Activated CD8-positive, alpha-beta T cell treated with anti-CD3 and anti-CD28 coated beads for 36 hours (primary cell): ENCODE measurements at regions not wholly inside any gene's neighbourhood (a gene's known extent, or its start where the extent isn't known, plus 50 kb on each side); places are given as distances from the start of the nearest gene placed in this dataset.
"Not testable (repeated sequence)": the region's sequence is repeated elsewhere in the genome, so short reads cannot be mapped to it uniquely, and the experiment has no call there.

Experiments
- ATAC-seq: fragments of 200-7000 bp; cut with Tn5 transposase; one replicate; pipeline ENCODE4 v1.10.0; 2021; ENCODE audit warnings: mild to moderate bottlenecking, moderate library complexity
- CTCF ChIA-PET: fragments of 350-600 bp; sonication (Branson Sonifier 250); formaldehyde crosslinking; loops from one replicate; lab custom pipeline; 2021; ENCODE audit warnings: antibody characterized with exemption; lab: Charles Lee
- POLR2A ChIA-PET: fragments of 350-600 bp; sonication (Branson Sonifier 250); formaldehyde crosslinking; loops from one replicate; lab custom pipeline; 2021; ENCODE audit warnings: antibody characterized with exemption; lab: Charles Lee
- DNase-seq: peaks from one replicate; pipeline ENCODE4 v3.0.0-alpha.2; 2020
- H3K27ac Mint-ChIP-seq: one replicate; pipeline ENCODE4 v1.8.0; 2021; ENCODE audit warnings: mild to moderate bottlenecking, mixed read lengths
- H3K27me3 Mint-ChIP-seq: one replicate; pipeline ENCODE4 v1.8.0; 2021; ENCODE audit warnings: mixed read lengths
- H3K36me3 Mint-ChIP-seq: one replicate; pipeline ENCODE4 v1.8.0; 2021; ENCODE audit warnings: low read depth, mixed read lengths
- H3K4me1 Mint-ChIP-seq: one replicate; pipeline ENCODE4 v1.8.0; 2021; ENCODE audit warnings: low read depth, mixed read lengths
- H3K4me3 Mint-ChIP-seq: one replicate; pipeline ENCODE4 v1.8.0; 2021; ENCODE audit warnings: mild to moderate bottlenecking, moderate library complexity, mixed read lengths
- H3K9me3 Mint-ChIP-seq: one replicate; pipeline ENCODE4 v1.8.0; 2021; ENCODE audit warnings: mixed read lengths
- CTCF ChIP-seq: fragments of 200-600 bp; IDR thresholded peaks from one replicate; pipeline ENCODE4 v1.8.0; 2022; ENCODE audit warnings: antibody characterized with exemption, mild to moderate bottlenecking
- intact Hi-C: fragments of 100-400 bp; cut with micrococcal nuclease; formaldehyde crosslinking; loops from one replicate; pipeline ENCODE4 v1.10.0; 2022

- Mint-ChIP-seq H3K9me3 (peaks cover 8% of the 10 kb centered on the region), H3K27me3 (no peaks in the 10 kb centered on the region), H3K4me1 (peaks cover 21% of the 10 kb centered on the region), H3K36me3 (peaks cover 1% of the 10 kb centered on the region), H3K27ac (no peak overlapping the region), H3K4me3 (no peak overlapping the region)
- DNase-seq (no peak), ATAC-seq (no peak)
- ChIA-PET POLR2A (no interaction called here), CTCF (interaction anchor here (1.6 kb wide), 1 partner anchor 10 kb away, joined by 3 read pairs; no protein-coding TSS in a partner anchor)
- intact Hi-C loops = no loop called here
- TF ChIP-seq CTCF = no peak
Observed at GRCh38 chr14:104400355-104400754, 179.2 kb upstream of the C14orf180 start.

- Mint-ChIP-seq H3K4me3 (no peak overlapping the region), H3K36me3 (peaks cover 1% of the 10 kb centered on the region), H3K4me1 (peaks cover 11% of the 10 kb centered on the region), H3K27me3 (no peaks in the 10 kb centered on the region), H3K9me3 (peaks cover 8% of the 10 kb centered on the region), H3K27ac (no peak overlapping the region)
- ChIA-PET POLR2A (no interaction called here), CTCF (no interaction called here)
- no peak for ATAC-seq
- DNase-seq = no peak
- intact Hi-C loops = no loop called here
- TF ChIP-seq CTCF = no peak
Observed at GRCh38 chr14:104401785-104402184, 177.8 kb upstream of the C14orf180 start.

- intact Hi-C loops, ATAC-seq: not testable (repeated sequence)
Observed at GRCh38 chr14:104402303-104402702, 177.3 kb upstream of the C14orf180 start.

GRCh38 chr14:104403421-104404220 is 175.9 kb upstream of the C14orf180 start:
- no peak for ATAC-seq
- H3K9me3 Mint-ChIP-seq = peaks cover 4% of the 10 kb centered on the region
- no peak overlapping the region for H3K27ac Mint-ChIP-seq
- H3K4me3 Mint-ChIP-seq = no peak overlapping the region
- no peak for DNase-seq
- intact Hi-C loops = no loop called here
- no peak for TF ChIP-seq CTCF
- peaks cover 11% of the 10 kb centered on the region for H3K4me1 Mint-ChIP-seq
- ChIA-PET CTCF (no interaction called here), POLR2A (interaction anchor here (1.1 kb wide), 1 partner anchor 33 kb away, joined by 3 read pairs; no protein-coding TSS in a partner anchor)
- no peaks in the 10 kb centered on the region for H3K27me3 Mint-ChIP-seq
- no peaks in the 10 kb centered on the region for H3K36me3 Mint-ChIP-seq

More at GRCh38 chr14:104402303-104402702, 177.3 kb upstream of the C14orf180 start:
- CTCF ChIA-PET, H3K4me3 Mint-ChIP-seq, POLR2A ChIA-PET, H3K9me3 Mint-ChIP-seq, H3K36me3 Mint-ChIP-seq, H3K27me3 Mint-ChIP-seq, H3K27ac Mint-ChIP-seq, DNase-seq: not testable (repeated sequence)
- H3K4me1 Mint-ChIP-seq = peaks cover 11% of the 10 kb centered on the region

- ATAC-seq (no peak), DNase-seq (no peak)
- no peak for TF ChIP-seq CTCF
- Mint-ChIP-seq H3K4me3 (no peak overlapping the region), H3K4me1 (peaks cover 1% of the 10 kb centered on the region), H3K27ac (no peak overlapping the region), H3K9me3 (peaks cover 9% of the 10 kb centered on the region), H3K36me3 (peaks cover 4% of the 10 kb centered on the region), H3K27me3 (no peaks in the 10 kb centered on the region)
- ChIA-PET POLR2A (no interaction called here), CTCF (no interaction called here)
- intact Hi-C loops = no loop called here
Observed at GRCh38 chr14:104404922-104405321, 174.6 kb upstream of the C14orf180 start.
